Right hindlimb (tissue), 1 donor: ENCODE measurements at regions not wholly inside any gene's neighbourhood (a gene's known extent, or its start where the extent isn't known, plus 50 kb on each side); places are given as distances from the start of the nearest gene placed in this dataset.
"Not testable (repeated sequence)": the region's sequence is repeated elsewhere in the genome, so short reads cannot be mapped to it uniquely, and the experiment has no call there.

Experiments
- DNase-seq: peaks from one replicate; pipeline ENCODE4 v3.0.0-alpha.2; 2018

- no peak for DNase-seq
Measured at GRCh38 chr1:100629391-100629790, 90.2 kb upstream of the VCAM1 start.

DNA sequence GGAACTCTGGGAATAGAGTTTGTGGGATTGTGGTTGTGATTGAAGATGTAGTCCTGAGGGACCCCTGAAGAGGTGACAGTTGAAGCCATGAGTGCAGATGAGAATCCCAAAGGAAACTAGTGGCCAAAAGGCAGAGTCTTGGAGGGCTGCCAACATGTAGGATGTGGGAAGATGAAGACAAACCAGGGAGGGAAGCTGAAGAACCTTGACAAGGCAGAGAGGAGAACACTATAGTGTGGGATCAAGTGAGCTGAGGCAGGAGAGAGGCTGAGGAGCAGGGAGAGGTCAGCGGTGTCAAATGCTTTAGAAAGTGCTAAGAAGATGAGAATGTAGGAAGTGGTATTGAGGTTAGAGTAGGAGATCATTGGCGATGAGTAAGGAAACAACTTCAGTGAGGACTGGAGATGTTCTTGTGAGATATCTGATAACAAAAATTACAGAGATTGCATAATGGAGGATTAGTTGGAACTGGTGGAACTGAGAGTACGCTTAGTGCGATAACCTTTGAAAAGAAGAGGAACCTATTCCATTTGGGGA lies 88.5 kb upstream of the VCAM1 start:
- DNase-seq = peak; percentile 22

DNA sequence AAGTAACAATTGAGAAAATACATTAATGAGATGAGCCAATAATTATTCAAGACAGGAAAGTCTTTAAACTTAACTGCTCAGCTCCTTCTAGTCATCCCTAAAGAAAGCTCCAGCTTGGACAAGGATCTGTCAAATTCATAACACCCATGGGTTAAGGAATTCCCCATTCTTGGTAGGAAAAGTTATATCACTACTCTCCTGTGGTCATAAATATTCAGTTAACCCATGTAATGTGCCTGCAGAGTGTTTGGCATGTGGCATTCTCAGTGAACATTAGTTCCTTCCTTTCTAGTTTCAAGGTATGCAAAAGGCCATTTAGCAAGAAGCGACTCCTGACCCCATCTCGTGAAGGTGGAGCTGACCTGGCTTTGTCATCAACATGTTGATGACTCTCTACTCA lies 76.7 kb upstream of the VCAM1 start:
- DNase-seq = no peak

DNA sequence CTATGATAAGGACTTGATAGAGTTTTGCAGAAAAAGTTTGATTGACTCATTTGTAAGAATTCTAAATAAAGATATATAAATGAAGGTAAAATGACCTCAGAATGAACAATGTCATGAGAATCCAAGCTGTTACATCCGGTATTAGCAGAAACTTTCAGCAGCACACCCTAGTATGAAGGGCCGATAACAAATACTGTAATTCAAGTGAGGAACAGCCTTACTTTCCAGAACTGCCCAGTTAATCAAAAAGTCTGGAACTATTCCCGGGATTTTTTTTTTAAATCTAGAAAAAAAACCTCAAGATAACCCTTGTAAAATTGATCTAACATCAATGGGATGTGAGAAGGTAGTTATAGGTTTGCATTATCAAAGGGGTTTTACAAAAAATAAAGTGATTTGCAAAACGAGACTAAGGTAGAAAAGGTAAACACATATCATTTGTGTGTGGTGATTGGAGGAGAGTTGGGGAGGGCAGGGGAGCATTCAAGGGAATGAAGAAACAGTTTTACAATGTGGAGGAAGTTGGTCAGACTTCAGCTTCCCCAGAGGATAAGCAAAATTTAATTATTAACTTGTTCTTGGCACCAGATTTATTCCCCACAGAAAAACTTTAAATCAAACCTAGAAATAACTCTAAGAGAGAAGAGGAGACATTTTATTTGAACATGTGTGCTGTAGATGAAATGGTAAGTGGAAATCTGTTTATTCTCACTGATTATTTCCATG lies 75.9 kb upstream of the VCAM1 start:
- no peak for DNase-seq

DNA sequence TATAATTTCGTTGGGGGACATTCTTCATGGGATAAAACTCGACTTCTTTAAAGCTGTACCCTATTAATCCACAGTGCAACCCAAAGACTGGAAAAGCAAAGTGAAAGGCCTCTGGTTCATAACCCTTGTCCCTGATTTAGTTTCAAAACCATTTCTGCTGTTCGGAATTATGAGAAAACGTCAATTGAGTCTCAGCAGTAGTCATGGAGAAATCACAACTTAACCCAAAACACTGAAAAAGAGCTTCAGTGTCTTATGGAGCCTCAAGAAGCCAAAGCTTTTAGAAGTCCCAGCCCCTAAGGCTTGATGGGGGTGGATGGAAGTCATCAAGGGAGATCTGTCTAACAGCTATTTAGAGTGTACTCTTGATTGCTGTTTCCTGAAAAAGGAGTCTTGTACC lies 73.5 kb upstream of the VCAM1 start:
- no peak for DNase-seq

DNA sequence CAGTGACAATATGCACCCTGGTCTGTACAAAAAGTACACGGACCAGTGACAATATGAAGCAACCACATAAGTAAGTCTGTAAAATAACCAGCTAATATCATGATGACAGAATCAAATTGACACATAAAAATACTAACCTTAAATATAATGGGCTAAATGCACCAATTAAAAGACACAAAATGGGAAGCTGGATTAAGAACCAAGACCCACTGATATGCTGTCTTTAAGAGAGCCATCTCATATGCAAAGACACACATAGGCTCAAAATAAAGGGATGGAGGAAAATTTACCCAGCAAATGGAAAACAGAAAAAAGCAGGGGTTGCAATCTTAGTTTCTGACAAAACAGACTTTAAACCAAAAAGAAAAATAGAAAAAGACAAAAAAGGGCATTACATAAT lies 70.4 kb upstream of the VCAM1 start:
- DNase-seq = no peak

DNA sequence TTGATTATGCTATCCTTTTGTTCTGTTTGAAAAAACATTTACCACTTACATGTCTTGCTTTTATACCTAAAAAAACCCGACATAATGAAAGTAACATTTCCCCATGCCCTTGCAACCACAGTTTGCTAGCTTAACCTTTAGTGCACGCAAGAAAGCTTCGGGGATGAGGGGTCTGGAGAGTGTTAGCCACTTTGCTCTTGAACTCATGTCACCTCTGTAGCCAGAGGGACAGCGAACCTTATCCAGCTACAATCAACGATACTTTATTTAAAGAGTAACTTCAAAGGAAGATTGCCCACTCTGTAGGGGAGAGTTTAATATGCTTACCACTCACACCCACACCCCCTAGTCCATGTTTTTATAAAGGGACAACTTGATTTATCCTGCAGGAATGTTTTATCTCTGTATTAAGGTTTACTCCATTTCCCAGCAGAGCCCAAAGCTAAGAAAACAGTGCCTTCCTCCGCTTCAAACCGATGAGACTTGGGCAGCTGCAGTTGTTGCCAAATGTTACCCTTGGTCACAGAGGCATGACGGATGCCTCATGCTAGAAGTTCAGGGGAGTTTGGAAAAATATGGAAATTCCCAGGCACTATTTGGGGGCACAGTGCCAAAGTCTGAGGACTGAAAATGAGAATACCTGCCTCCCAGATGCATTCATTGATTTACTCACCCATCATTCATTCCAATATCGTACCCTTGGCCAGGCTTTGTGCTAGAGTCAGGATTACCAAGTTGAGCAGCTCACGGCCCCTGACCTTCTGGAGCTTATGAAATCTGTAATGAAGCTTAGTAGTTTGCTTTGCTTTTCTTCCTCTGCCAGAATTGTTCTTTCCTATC lies 61.4 kb upstream of the VCAM1 start:
- no peak for DNase-seq

GRCh38 chr1:100658716-100659026 lies 60.9 kb upstream of the VCAM1 start:
- no peak for DNase-seq

GRCh38 chr1:100661176-100661575 lies 58.4 kb upstream of the VCAM1 start:
- no peak for DNase-seq

DNA sequence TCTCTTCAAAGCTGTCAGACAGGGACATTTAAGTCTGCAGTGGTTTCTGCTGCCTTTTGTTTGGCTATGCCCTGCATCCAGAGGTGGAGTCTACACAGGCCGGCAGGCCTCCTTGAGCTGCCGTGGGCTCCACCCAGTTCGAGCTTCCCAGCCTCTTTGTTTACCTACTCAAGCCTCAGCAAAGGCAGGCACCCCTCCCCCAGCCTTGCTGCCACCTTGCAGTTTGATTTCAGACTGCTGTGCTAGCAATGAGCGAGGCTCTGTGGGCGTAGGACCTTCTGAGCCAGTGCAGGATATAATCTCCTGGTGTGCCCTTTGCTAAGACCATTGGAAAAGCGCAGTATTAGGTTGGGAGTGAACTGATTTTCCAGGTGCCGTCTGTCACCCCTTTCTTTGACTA lies 51.0 kb upstream of the VCAM1 start:
- not testable (repeated sequence) for DNase-seq
